PC-9 (cell line): ENCODE measurements at regions not wholly inside any gene's neighbourhood (a gene's known extent, or its start where the extent isn't known, plus 50 kb on each side); places are given as distances from the start of the nearest gene placed in this dataset.
A peak's percentile ranks its signal among the peaks of the same experiment; 100 is the strongest.

Experiments
- BruUV-seq: library from RNA; stranded (reverse); fragments of 400-500 nt; replicated peaks from 2 replicates; lab custom pipeline; 2021; lab: Mats Ljungman, UMichigan
- CTCF ChIA-PET: fragments of 300-600 bp; sonication (Branson Sonifier 250); formaldehyde crosslinking; loops from one replicate; lab custom pipeline; 2022; ENCODE audit warnings: antibody characterized with exemption; lab: Charles Lee
- POLR2A ChIA-PET: fragments of 300-600 bp; sonication (Branson Sonifier 250); formaldehyde crosslinking; loops from one replicate; lab custom pipeline; 2022; ENCODE audit warnings: antibody characterized with exemption; ENCODE audit not compliant: unreplicated experiment; lab: Charles Lee
- DNase-seq, 2 experiments: peaks; one replicate each; pipeline versions ENCODE4 v3.0.0 to v3.0.0-alpha.2; 2015 to 2022; ENCODE audit warnings: mixed read lengths in 1 of 2
- H2AFZ ChIP-seq: fragments of 200-600 bp; sonication (generic); 2 replicates; pipeline ENCODE4 v1.8.1; 2017; ENCODE audit warnings: antibody characterized with exemption
- H3F3A ChIP-seq: fragments of 200-600 bp; sonication (generic); 2 replicates; pipeline ENCODE4 v1.8.1; 2017; ENCODE audit warnings: antibody characterized with exemption, mild to moderate bottlenecking, low read depth; ENCODE audit not compliant: insufficient read depth
- H3K27ac ChIP-seq: fragments of 200-600 bp; sonication (generic); 2 replicates; pipeline ENCODE4 v1.6.1; 2016; ENCODE audit warnings: mixed run types
- H3K27me3 ChIP-seq: fragments of 200-600 bp; sonication (generic); 2 replicates; pipeline ENCODE4 v1.6.1; 2016; ENCODE audit warnings: low read depth, mixed run types; ENCODE audit not compliant: insufficient read depth
- H3K36me3 ChIP-seq: fragments of 200-600 bp; sonication (generic); 2 replicates; pipeline ENCODE4 v1.6.1; 2016; ENCODE audit warnings: low read depth, mixed run types
- H3K4me1 ChIP-seq: fragments of 200-600 bp; sonication (generic); replicated peaks from 2 replicates; pipeline ENCODE4 v1.6.1; 2016; ENCODE audit warnings: mixed run types; ENCODE audit not compliant: insufficient read depth
- H3K4me2 ChIP-seq: fragments of 200-600 bp; sonication (generic); 2 replicates; pipeline ENCODE4 v1.6.1; 2017; ENCODE audit warnings: mixed run types
- H3K4me3 ChIP-seq: fragments of 200-600 bp; sonication (generic); 2 replicates; pipeline ENCODE4 v1.6.1; 2016; ENCODE audit warnings: mixed run types
- H3K79me2 ChIP-seq: fragments of 200-600 bp; sonication (generic); 2 replicates; pipeline ENCODE4 v1.6.1; 2017; ENCODE audit warnings: low read depth, mixed run types
- H3K9me2 ChIP-seq: fragments of 200-600 bp; sonication (generic); 2 replicates; pipeline ENCODE4 v1.8.1; 2017; ENCODE audit warnings: mild to moderate bottlenecking; ENCODE audit not compliant: insufficient read depth
- H3K9me3 ChIP-seq: fragments of 200-600 bp; sonication (generic); 2 replicates; pipeline ENCODE4 v1.8.1; 2016; ENCODE audit warnings: low read depth; ENCODE audit not compliant: insufficient read depth
- H4K20me1 ChIP-seq: fragments of 200-600 bp; sonication (generic); 2 replicates; pipeline ENCODE4 v1.8.1; 2017; ENCODE audit not compliant: insufficient read depth
- CTCF ChIP-seq: fragments of 200-600 bp; sonication (generic); conservative IDR thresholded peaks from 2 replicates; pipeline ENCODE4 v1.6.1; 2017; ENCODE audit warnings: mixed run types, antibody characterized with exemption, mild to moderate bottlenecking, moderate library complexity
- EZH2 ChIP-seq: fragments of 200-600 bp; sonication (generic); IDR thresholded peaks from 2 replicates; pipeline ENCODE4 v1.8.0; 2017; ENCODE audit warnings: antibody characterized with exemption, low read depth
- intact Hi-C: fragments of 100-400 bp; cut with micrococcal nuclease; formaldehyde crosslinking; loops from one replicate; pipeline ENCODE4 v1.10.0; 2022; ENCODE audit not compliant: unreplicated experiment

DNA sequence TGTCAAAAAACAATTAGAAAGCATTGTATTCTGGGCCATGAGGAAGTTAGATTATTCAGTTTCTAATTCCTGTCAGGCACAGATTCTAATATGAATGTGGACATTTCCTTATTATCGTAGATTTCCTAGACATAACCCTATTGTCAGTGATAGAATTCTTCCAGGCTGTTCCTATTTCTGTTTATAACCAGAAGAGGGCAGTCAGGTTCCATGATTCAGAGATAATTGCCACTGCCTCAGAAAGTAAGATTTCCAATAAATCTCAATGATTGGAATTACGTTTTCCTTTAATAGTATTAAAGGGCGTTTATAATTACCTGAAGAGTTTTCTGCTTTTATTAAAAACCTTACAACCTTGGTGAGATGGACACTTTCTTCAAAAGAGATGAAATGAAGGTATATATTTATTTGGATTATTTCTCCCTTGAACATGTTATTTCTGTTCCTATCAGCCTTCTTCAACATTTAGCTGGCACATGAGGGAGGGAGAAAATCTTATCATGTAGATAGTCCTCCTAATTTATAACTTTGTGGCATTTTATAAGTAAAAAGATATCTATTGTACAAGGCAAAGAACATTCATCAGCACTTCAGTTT, 439.2 kb downstream of the MCTP2 start:
- Histone ChIP-seq H3K36me3 (no peaks in the 10 kb centered on the region), H3K4me2 (no peak overlapping the region), H3K4me3 (no peak overlapping the region), H3F3A (no peaks in the 10 kb centered on the region), H3K9me2 (no peaks in the 10 kb centered on the region), H3K9me3 (no peaks in the 10 kb centered on the region), H2AFZ (no peak overlapping the region), H3K27me3 (peaks cover 53% of the 10 kb centered on the region), H3K27ac (no peak overlapping the region), H4K20me1 (no peaks in the 10 kb centered on the region), H3K4me1 (no peaks in the 10 kb centered on the region), H3K79me2 (no peaks in the 10 kb centered on the region)
- TF ChIP-seq EZH2: no peak
- TF ChIP-seq CTCF: peak; percentile 77
- DNase-seq: no peak
- no TSS peak for BruUV-seq
- CTCF ChIA-PET: interaction anchor here (0.6 kb wide), 1 partner anchor 1661 kb away, joined by 9 read pairs; no protein-coding TSS in a partner anchor
- intact Hi-C loops: no loop called here
- POLR2A ChIA-PET: no interaction called here

DNA sequence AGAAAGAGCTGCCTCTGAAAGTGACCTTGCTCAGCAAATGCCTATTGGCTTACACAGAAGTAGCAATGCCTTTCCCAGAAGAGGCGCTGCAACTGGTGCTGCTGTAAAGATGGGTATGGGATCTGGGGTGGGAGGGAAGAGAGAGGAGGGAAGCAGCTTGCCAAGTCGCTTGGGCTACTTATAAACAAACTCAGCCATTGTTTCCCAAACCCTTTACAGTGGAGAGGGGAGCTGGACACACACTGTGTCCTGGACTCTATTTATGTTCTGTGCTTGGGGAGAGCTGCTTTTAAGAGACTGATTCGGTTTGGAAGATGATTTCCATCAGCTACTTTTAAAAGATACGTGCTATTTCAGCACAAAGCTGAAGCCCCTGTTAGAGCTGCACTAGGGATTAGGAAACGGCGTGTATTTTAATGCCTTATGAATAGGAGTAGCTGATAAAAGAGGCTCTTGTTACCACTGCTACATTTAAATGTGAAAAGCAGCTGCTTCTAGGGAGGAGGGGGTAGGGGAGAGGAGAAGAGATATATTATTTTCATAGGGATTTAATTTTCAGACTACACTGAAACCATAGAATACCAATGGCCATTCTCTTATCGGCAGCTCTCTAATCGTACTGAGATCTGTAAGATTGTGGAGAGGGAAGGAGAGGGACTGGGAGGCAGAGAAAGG, 440.6 kb downstream of the MCTP2 start:
- Histone ChIP-seq H3F3A (no peaks in the 10 kb centered on the region), H3K27ac (no peak overlapping the region), H3K4me3 (no peak overlapping the region), H4K20me1 (no peaks in the 10 kb centered on the region), H3K9me2 (no peaks in the 10 kb centered on the region), H3K4me1 (no peaks in the 10 kb centered on the region), H3K27me3 (peaks cover 40% of the 10 kb centered on the region), H2AFZ (no peak overlapping the region), H3K9me3 (no peaks in the 10 kb centered on the region), H3K36me3 (no peaks in the 10 kb centered on the region), H3K79me2 (no peaks in the 10 kb centered on the region), H3K4me2 (no peak overlapping the region)
- no peak for TF ChIP-seq EZH2
- no peak for TF ChIP-seq CTCF
- no TSS peak for BruUV-seq
- no peak for DNase-seq
- ChIA-PET CTCF (no interaction called here), POLR2A (no interaction called here)
- intact Hi-C loops: no loop called here

DNA sequence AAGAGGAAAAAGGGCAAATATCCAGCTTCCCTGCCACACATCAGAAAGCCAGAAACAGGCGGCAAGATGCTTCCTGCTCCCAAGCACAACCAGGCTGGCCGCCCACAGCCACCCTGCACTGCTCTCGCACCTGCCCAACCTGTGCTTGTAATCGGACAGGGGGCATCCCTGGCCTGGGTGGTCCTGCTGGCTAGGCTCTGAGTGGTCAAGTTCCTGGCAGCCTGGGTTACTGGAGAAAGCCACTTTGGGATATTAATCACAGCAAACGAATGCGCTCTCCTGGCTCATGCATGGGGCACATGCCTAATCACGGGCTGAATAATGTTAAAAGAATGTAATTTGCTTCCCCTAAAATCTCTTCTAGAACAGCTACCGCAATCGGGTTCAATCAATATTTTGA, 442.4 kb downstream of the MCTP2 start:
- Histone ChIP-seq H3K4me3 (no peak overlapping the region), H3K27me3 (peaks cover 35% of the 10 kb centered on the region), H4K20me1 (no peaks in the 10 kb centered on the region), H3K9me2 (no peaks in the 10 kb centered on the region), H2AFZ (no peak overlapping the region), H3K36me3 (no peaks in the 10 kb centered on the region), H3F3A (no peaks in the 10 kb centered on the region), H3K4me1 (no peaks in the 10 kb centered on the region), H3K9me3 (no peaks in the 10 kb centered on the region), H3K4me2 (no peak overlapping the region), H3K27ac (no peak overlapping the region), H3K79me2 (no peaks in the 10 kb centered on the region)
- no peak for DNase-seq
- no TSS peak for BruUV-seq
- ChIA-PET CTCF (no interaction called here), POLR2A (no interaction called here)
- TF ChIP-seq EZH2 (no peak), CTCF (no peak)
- intact Hi-C loops: no loop called here
